AG04449 (cell line): ENCODE measurements at regions not wholly inside any gene's neighbourhood (a gene's known extent, or its start where the extent isn't known, plus 50 kb on each side); places are given as distances from the start of the nearest gene placed in this dataset.

Source experiments
- CTCF ChIA-PET: fragments of 350-600 bp; formaldehyde crosslinking; extraction: SDS; loops from one replicate; lab custom pipeline; 2021; ENCODE audit warnings: antibody characterized with exemption; lab: Yijun Ruan, JAX
- POLR2A ChIA-PET: fragments of 400-600, 350-600 bp; formaldehyde crosslinking; extraction: SDS; loops from one replicate; lab custom pipeline; 2020; ENCODE audit warnings: antibody characterized with exemption, inconsistent platforms; lab: Yijun Ruan, JAX
- DNase-seq: peaks from one replicate; pipeline ENCODE4 v3.0.0-alpha.2; 2010; ENCODE audit warnings: low read depth, low spot score
- H3K4me3 ChIP-seq: 2 replicates; pipeline ENCODE4 v1.5.1; 2011; ENCODE audit warnings: low read depth, mild to moderate bottlenecking, control low read depth, low read length
- CTCF ChIP-seq: IDR thresholded peaks from one replicate; pipeline ENCODE4 v1.5.1; 2011; ENCODE audit warnings: mild to moderate bottlenecking, moderate library complexity, low read length, control low read depth, inconsistent platforms; ENCODE audit not compliant: insufficient read depth; ENCODE audit errors: missing control alignments

DNA sequence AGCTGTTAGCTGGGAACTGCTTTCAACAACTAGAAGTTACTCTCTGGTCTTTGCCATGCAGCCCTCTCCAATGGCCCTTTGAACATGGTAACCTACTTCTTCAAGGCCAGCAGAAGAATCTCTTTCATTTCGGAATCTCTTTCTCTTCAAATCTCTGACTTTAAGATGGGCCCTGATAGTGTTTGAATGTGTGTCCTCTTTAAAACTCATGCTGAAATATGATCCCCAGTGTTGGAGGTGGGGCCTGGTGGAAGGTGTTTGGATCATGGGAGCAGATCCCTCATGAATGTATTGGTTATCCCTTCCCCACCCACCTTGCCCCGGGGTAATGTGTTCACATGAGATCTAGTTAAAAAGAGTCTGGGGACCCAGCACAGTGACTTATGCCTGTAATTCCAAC lies 54.5 kb upstream of the SOX13 start:
- TF ChIP-seq CTCF: no peak
- DNase-seq: no peak
- CTCF ChIA-PET: no interaction called here
- no peak overlapping the region for H3K4me3 ChIP-seq
- POLR2A ChIA-PET: no interaction called here
